GM12878 (cell line): ENCODE measurements at regions not wholly inside any gene's neighbourhood (a gene's known extent, or its start where the extent isn't known, plus 50 kb on each side); places are given as distances from the start of the nearest gene placed in this dataset.

Experiments
- ATAC-seq: fragments of 200-7000 bp; cut with Tn5 transposase; 3 replicates; pipeline ENCODE4 v1.9.1; 2020; ENCODE audit warnings: mild to moderate bottlenecking, moderate library complexity
- BruUV-seq: library from RNA; stranded (reverse); fragments of 400-500 nt; replicated peaks from 2 replicates; lab custom pipeline; 2021; lab: Mats Ljungman, UMichigan
- CTCF ChIA-PET: fragments of 300-600 bp; sonication (Branson Sonifier 250); formaldehyde crosslinking; extraction: SDS; loops from one replicate; lab custom pipeline; 2021; ENCODE audit warnings: inconsistent platforms; lab: Yijun Ruan, JAX
- POLR2A ChIA-PET: fragments of 350-600 bp; formaldehyde crosslinking; extraction: SDS; loops from one replicate; lab custom pipeline; 2021; ENCODE audit warnings: inconsistent platforms; lab: Charles Lee
- RAD21 ChIA-PET: fragments of 300-600 bp; sonication (Branson Sonifier 250); formaldehyde crosslinking; loops from one replicate; lab custom pipeline; 2023; ENCODE audit warnings: antibody characterized with exemption; ENCODE audit not compliant: unreplicated experiment; lab: Charles Lee
- SMC1A ChIA-PET: fragments of 300-600 bp; sonication (Branson Sonifier 250); formaldehyde crosslinking; loops from one replicate; lab custom pipeline; 2023; ENCODE audit not compliant: unreplicated experiment, uncharacterized antibody; lab: Charles Lee
- DNase-seq: peaks from one replicate; pipeline ENCODE4 v3.0.0-alpha.2; 2011; ENCODE audit warnings: low read depth, low spot score
- FAIRE-seq: peaks from 3 replicates; lab custom pipeline; 2011; peaks lifted over from hg19 to GRCh38; lab: Jason Lieb, UNC
- H2AFZ ChIP-seq: 2 replicates; pipeline ENCODE4 v1.6.0; 2011; ENCODE audit warnings: low read depth, low read length, control low read depth; ENCODE audit not compliant: control insufficient read depth
- H3K27ac ChIP-seq: 2 replicates; pipeline ENCODE4 v1.5.1; 2011; ENCODE audit warnings: control low read depth; ENCODE audit not compliant: control insufficient read depth, insufficient read depth
- H3K27me3 ChIP-seq, 2 experiments: replicated peaks in 1 of 2; 2 replicates each; pipeline versions ENCODE4 v1.6.0 to v1.6.1; 2011; ENCODE audit warnings: low read length in 1 of 2; ENCODE audit not compliant: control insufficient read depth in 2 of 2, insufficient read depth in 2 of 2
- H3K36me3 ChIP-seq, 2 experiments: 2 replicates each; pipeline ENCODE4 v1.5.1; 2011; ENCODE audit warnings: low read length in 1 of 2; ENCODE audit not compliant: control insufficient read depth in 2 of 2, insufficient read depth in 2 of 2
- H3K4me1 ChIP-seq: 2 replicates; pipeline ENCODE4 v1.6.1; 2011; ENCODE audit warnings: mild to moderate bottlenecking, low read length, moderate library complexity, mixed read lengths; ENCODE audit not compliant: control insufficient read depth, insufficient read depth
- H3K4me2 ChIP-seq: 2 replicates; pipeline ENCODE4 v1.6.0; 2011; ENCODE audit warnings: control low read depth; ENCODE audit not compliant: control insufficient read depth, insufficient read depth
- H3K4me3 ChIP-seq: fragments of 200-600 bp; sonication (generic); 2 replicates; pipeline ENCODE4 v1.5.1; 2016
- H3K79me2 ChIP-seq: 2 replicates; pipeline ENCODE4 v1.6.0; 2011; ENCODE audit warnings: low read length; ENCODE audit not compliant: control insufficient read depth, insufficient read depth
- H3K9ac ChIP-seq: 2 replicates; pipeline ENCODE4 v1.8.0; 2011; ENCODE audit warnings: low read length, control low read depth, mixed read lengths; ENCODE audit not compliant: control insufficient read depth, insufficient read depth
- H3K9me3 ChIP-seq: replicated peaks from 3 replicates; pipeline ENCODE4 v1.5.1; 2011; ENCODE audit warnings: mild to moderate bottlenecking, low read length; ENCODE audit not compliant: control insufficient read depth, insufficient read depth
- H4K20me1 ChIP-seq: 2 replicates; pipeline ENCODE4 v1.6.0; 2011; ENCODE audit not compliant: control insufficient read depth, insufficient read depth
- BCL3 ChIP-seq: IDR thresholded peaks from 2 replicates; pipeline ENCODE4 v1.6.1; 2011; ENCODE audit warnings: borderline replicate concordance, low read depth, mild to moderate bottlenecking, moderate library complexity, low read length; ENCODE audit not compliant: insufficient read depth, poor library complexity, severe bottlenecking
- KAT2A ChIP-seq: conservative IDR thresholded peaks from 2 replicates; pipeline ENCODE4 v1.6.1; 2011; ENCODE audit warnings: low read depth, low read length; ENCODE audit not compliant: control insufficient read depth
- MLLT1 ChIP-seq: fragments of 450-650 bp; IDR thresholded peaks from 2 replicates; pipeline ENCODE4 v1.6.1; 2016; ENCODE audit warnings: mild to moderate bottlenecking
- MXI1 ChIP-seq: fragments of 150-350 bp; IDR thresholded peaks from 2 replicates; pipeline ENCODE4 v1.6.1; 2011; ENCODE audit warnings: low read depth, mild to moderate bottlenecking, inconsistent platforms, low read length, improper control_type of control experiment
- NR2C1 ChIP-seq: fragments of 450-650 bp; IDR thresholded peaks from 2 replicates; pipeline ENCODE4 v1.6.1; 2017; ENCODE audit warnings: antibody characterized with exemption, mild to moderate bottlenecking, moderate library complexity
- POLR2AphosphoS5 ChIP-seq: IDR thresholded peaks from 2 replicates; pipeline ENCODE4 v1.6.1; 2011; ENCODE audit warnings: mild to moderate bottlenecking, low read length, inconsistent platforms
- PRDM15 ChIP-seq: fragments of 450-650 bp; formaldehyde crosslinking; IDR thresholded peaks from 2 replicates; pipeline ENCODE4 v1.4.0; 2020; ENCODE audit warnings: mild to moderate bottlenecking, moderate library complexity
- RB1 ChIP-seq: fragments of 450-650 bp; formaldehyde crosslinking; IDR thresholded peaks from 2 replicates; pipeline ENCODE4 v1.6.1; 2017; ENCODE audit warnings: mild to moderate bottlenecking, borderline replicate concordance
- SMARCA5 ChIP-seq: fragments of 450-650 bp; IDR thresholded peaks from 2 replicates; pipeline ENCODE4 v1.6.1; 2017; ENCODE audit warnings: mild to moderate bottlenecking
- SPI1 ChIP-seq: IDR thresholded peaks from 2 replicates; pipeline ENCODE4 v1.6.1; 2011; ENCODE audit warnings: low read depth, mild to moderate bottlenecking, low read length, moderate library complexity, borderline replicate concordance; ENCODE audit not compliant: insufficient read depth
- SREBF2 ChIP-seq: IDR thresholded peaks from 2 replicates; pipeline ENCODE4 v1.6.1; 2012; ENCODE audit warnings: mild to moderate bottlenecking, low read length
- STAT3 ChIP-seq: IDR thresholded peaks from 2 replicates; pipeline ENCODE4 v1.6.1; 2011; ENCODE audit warnings: low read depth, low read length, improper control_type of control experiment
- ZBTB4 ChIP-seq: fragments of 450-650 bp; formaldehyde crosslinking; IDR thresholded peaks from 2 replicates; pipeline ENCODE4 v1.4.0; 2022; ENCODE audit warnings: mild to moderate bottlenecking, moderate library complexity
- in situ Hi-C: fragments of 300-500 bp; cut with MboI; formaldehyde crosslinking; loops from 9 replicates; pipeline ENCODE4 v1.14.3; 2018; ENCODE audit warnings: mixed read lengths
- intact Hi-C: fragments of 100-400 bp; cut with micrococcal nuclease; formaldehyde crosslinking; loops from one replicate; pipeline ENCODE4 v1.14.2; 2022; ENCODE audit not compliant: unreplicated experiment

- ChIA-PET RAD21 (no interaction called here), POLR2A (no interaction called here), SMC1A (interaction anchor here (1.2 to 3.1 kb wide), 3 partner anchors 11 to 159 kb away, joined by 4 to 8 read pairs (median 4); no protein-coding TSS in a partner anchor), CTCF (interaction anchor here (1.1 to 3.4 kb wide), 2 partner anchors 11 to 157 kb away, joined by 3 to 25 read pairs; no protein-coding TSS in a partner anchor)
- in situ Hi-C loops (no loop called here), intact Hi-C loops (no loop called here)
- H3K9ac ChIP-seq: no peak overlapping the region
- no peaks in the 10 kb centered on the region for H3K4me1 ChIP-seq
- no peak for DNase-seq
- H4K20me1 ChIP-seq: no peaks in the 10 kb centered on the region
- FAIRE-seq: no peak
- H3K36me3 ChIP-seq: no peaks in the 10 kb centered on the region
- TF ChIP-seq SMARCA5: no peak
- no peak for TF ChIP-seq SREBF2
- no peak for TF ChIP-seq KAT2A
- no peak for TF ChIP-seq MLLT1
- TF ChIP-seq STAT3: no peak
- TF ChIP-seq POLR2AphosphoS5: no peak
- TF ChIP-seq NR2C1: no peak
- TF ChIP-seq MXI1: no peak
- TF ChIP-seq RB1: no peak
- TF ChIP-seq SPI1: no peak
- TF ChIP-seq PRDM15: no peak
- no peak for TF ChIP-seq BCL3
- TF ChIP-seq ZBTB4 (CRISPR knock-in tag): no peak
- H2AFZ ChIP-seq: no peak overlapping the region
- no peaks in the 10 kb centered on the region; the same call in 2 of the 3 replicates for H3K9me3 ChIP-seq
- no peak overlapping the region for H3K4me3 ChIP-seq
- no peak overlapping the region for H3K27ac ChIP-seq
- no peaks in the 10 kb centered on the region for H3K27me3 ChIP-seq
- BruUV-seq: no TSS peak
- no peak for ATAC-seq
- no peaks in the 10 kb centered on the region for H3K79me2 ChIP-seq
- no peak overlapping the region for H3K4me2 ChIP-seq
These were observed 101.0 kb upstream of the NFE2L3 start for GRCh38 chr7:26051021-26051420.
